Effector memory CD8-positive, alpha-beta T cell (primary cell): ENCODE measurements at regions not wholly inside any gene's neighbourhood (a gene's known extent, or its start where the extent isn't known, plus 50 kb on each side); places are given as distances from the start of the nearest gene placed in this dataset.
"Not testable (repeated sequence)": the region's sequence is repeated elsewhere in the genome, so short reads cannot be mapped to it uniquely, and the experiment has no call there.

ENCODE experiments used
- ATAC-seq: fragments of 150-1000 bp; cut with Tn5 transposase; replicated peaks from 2 replicates; pipeline ENCODE4 v1.10.0; 2021; ENCODE audit warnings: mild to moderate bottlenecking, moderate library complexity
- DNase-seq, 3 experiments: peaks; one replicate each; pipeline ENCODE4 v3.0.0; 2021
- H3K27ac Mint-ChIP-seq, 2 donors: one replicate each; pipeline ENCODE4 v1.8.0; 2022; ENCODE audit warnings: mild to moderate bottlenecking in 2 of 2, mixed read lengths in 2 of 2, moderate library complexity in 2 of 2
- H3K27me3 Mint-ChIP-seq, 2 donors: one replicate each; pipeline ENCODE4 v1.8.0; 2022; ENCODE audit warnings: mixed read lengths in 2 of 2
- H3K36me3 Mint-ChIP-seq: one replicate; pipeline ENCODE4 v1.8.0; 2022; ENCODE audit warnings: mild to moderate bottlenecking, moderate library complexity, mixed read lengths; ENCODE audit not compliant: insufficient read depth
- H3K4me1 Mint-ChIP-seq, 2 donors: one replicate each; pipeline ENCODE4 v1.8.0; 2022; ENCODE audit warnings: low read depth in 2 of 2, mixed read lengths in 2 of 2
- H3K4me3 Mint-ChIP-seq, 2 donors: one replicate each; pipeline ENCODE4 v1.8.0; 2022; ENCODE audit warnings: mild to moderate bottlenecking in 2 of 2, mixed read lengths in 2 of 2, moderate library complexity in 2 of 2
- H3K9me3 Mint-ChIP-seq, 2 donors: one replicate each; pipeline ENCODE4 v1.8.0; 2022; ENCODE audit warnings: mixed read lengths in 2 of 2

- DNase-seq, H3K27me3 Mint-ChIP-seq, H3K4me1 Mint-ChIP-seq, H3K36me3 Mint-ChIP-seq, H3K4me3 Mint-ChIP-seq, H3K27ac Mint-ChIP-seq, H3K9me3 Mint-ChIP-seq: not testable (repeated sequence)
- peak; percentile 63 for ATAC-seq
Observed at GRCh38 chr15:21774760-21775159, 102.8 kb downstream of the POTEB start.

GRCh38 chr15:21766524-21766923, 111.0 kb downstream of the POTEB start:
- DNase-seq, H3K4me3 Mint-ChIP-seq, ATAC-seq, H3K4me1 Mint-ChIP-seq, H3K27me3 Mint-ChIP-seq, H3K9me3 Mint-ChIP-seq, H3K36me3 Mint-ChIP-seq, H3K27ac Mint-ChIP-seq: not testable (repeated sequence)

- H3K36me3 Mint-ChIP-seq: not testable (repeated sequence)
Observed at GRCh38 chr15:21763756-21764155, 113.8 kb downstream of the POTEB start.

GRCh38 chr15:21760250-21761023, 117.1 kb downstream of the POTEB start:
- H3K36me3 Mint-ChIP-seq, H3K27me3 Mint-ChIP-seq, DNase-seq, H3K4me3 Mint-ChIP-seq, H3K9me3 Mint-ChIP-seq, H3K4me1 Mint-ChIP-seq, H3K27ac Mint-ChIP-seq: not testable (repeated sequence)
- ATAC-seq: peak; percentile 54

More at GRCh38 chr15:21763756-21764155, 113.8 kb downstream of the POTEB start:
- not testable (repeated sequence) for DNase-seq, H3K27me3 Mint-ChIP-seq, H3K4me3 Mint-ChIP-seq, ATAC-seq, H3K27ac Mint-ChIP-seq, H3K9me3 Mint-ChIP-seq, H3K4me1 Mint-ChIP-seq

- H3K9me3 Mint-ChIP-seq, H3K4me1 Mint-ChIP-seq, DNase-seq, ATAC-seq, H3K4me3 Mint-ChIP-seq, H3K27me3 Mint-ChIP-seq, H3K27ac Mint-ChIP-seq, H3K36me3 Mint-ChIP-seq: not testable (repeated sequence)
Observed at GRCh38 chr15:21759401-21760165, 118.0 kb downstream of the POTEB start.

GRCh38 chr15:21753838-21754237, 123.7 kb downstream of the POTEB start:
- H3K4me3 Mint-ChIP-seq, H3K36me3 Mint-ChIP-seq, ATAC-seq, DNase-seq, H3K9me3 Mint-ChIP-seq, H3K4me1 Mint-ChIP-seq, H3K27ac Mint-ChIP-seq, H3K27me3 Mint-ChIP-seq: not testable (repeated sequence)

- not testable (repeated sequence) for DNase-seq, H3K36me3 Mint-ChIP-seq, H3K4me3 Mint-ChIP-seq, H3K27me3 Mint-ChIP-seq, H3K9me3 Mint-ChIP-seq, H3K27ac Mint-ChIP-seq, H3K4me1 Mint-ChIP-seq
- peak; percentile 70 for ATAC-seq
Observed at GRCh38 chr15:21752124-21752957, 125.2 kb downstream of the POTEB start.

- H3K4me3 Mint-ChIP-seq, H3K4me1 Mint-ChIP-seq, H3K27me3 Mint-ChIP-seq, H3K36me3 Mint-ChIP-seq, DNase-seq, H3K27ac Mint-ChIP-seq, H3K9me3 Mint-ChIP-seq, ATAC-seq: not testable (repeated sequence)
Observed at GRCh38 chr15:21749173-21749572, 128.4 kb downstream of the POTEB start.

GRCh38 chr15:21744245-21744915, 133.2 kb downstream of the POTEB start:
- H3K4me1 Mint-ChIP-seq, H3K36me3 Mint-ChIP-seq, H3K27me3 Mint-ChIP-seq, H3K27ac Mint-ChIP-seq, H3K9me3 Mint-ChIP-seq, H3K4me3 Mint-ChIP-seq, DNase-seq, ATAC-seq: not testable (repeated sequence)

GRCh38 chr15:21742067-21742466, 135.5 kb downstream of the POTEB start:
- H3K27me3 Mint-ChIP-seq, H3K9me3 Mint-ChIP-seq, H3K4me3 Mint-ChIP-seq, H3K4me1 Mint-ChIP-seq, H3K27ac Mint-ChIP-seq, DNase-seq, H3K36me3 Mint-ChIP-seq, ATAC-seq: not testable (repeated sequence)

- H3K36me3 Mint-ChIP-seq, DNase-seq, H3K27ac Mint-ChIP-seq, H3K9me3 Mint-ChIP-seq, H3K4me1 Mint-ChIP-seq, H3K27me3 Mint-ChIP-seq, ATAC-seq, H3K4me3 Mint-ChIP-seq: not testable (repeated sequence)
Observed at GRCh38 chr15:21738003-21738402, 139.5 kb downstream of the POTEB start.

- not testable (repeated sequence) for H3K36me3 Mint-ChIP-seq, DNase-seq, H3K27me3 Mint-ChIP-seq, H3K27ac Mint-ChIP-seq, H3K4me3 Mint-ChIP-seq, H3K4me1 Mint-ChIP-seq, H3K9me3 Mint-ChIP-seq
- peak; percentile 33 for ATAC-seq
Observed at GRCh38 chr15:21736443-21736842, 141.1 kb downstream of the POTEB start.

- peak; percentile 77 for ATAC-seq
- DNase-seq, H3K27me3 Mint-ChIP-seq, H3K36me3 Mint-ChIP-seq, H3K4me1 Mint-ChIP-seq, H3K27ac Mint-ChIP-seq, H3K9me3 Mint-ChIP-seq, H3K4me3 Mint-ChIP-seq: not testable (repeated sequence)
Observed at GRCh38 chr15:21735837-21736236, 141.7 kb downstream of the POTEB start.
